Liver (tissue), 3 donors: ENCODE measurements at regions not wholly inside any gene's neighbourhood (a gene's known extent, or its start where the extent isn't known, plus 50 kb on each side); places are given as distances from the start of the nearest gene placed in this dataset.

Source experiments
- GABPA ChIP-seq, 2 donors: IDR thresholded peaks in 1 of 2; conservative IDR thresholded peaks in 1 of 2; 2 replicates each; pipeline ENCODE4 v1.6.1; 2016; ENCODE audit warnings: antibody characterized with exemption in 2 of 2, mild to moderate bottlenecking in 1 of 2, moderate library complexity in 1 of 2
- JUND ChIP-seq, 2 donors: IDR thresholded peaks; 2 replicates each; pipeline ENCODE4 v1.6.1; 2016; ENCODE audit warnings: antibody characterized with exemption in 2 of 2
- RAD21 ChIP-seq, 2 donors: IDR thresholded peaks; 2 replicates each; pipeline ENCODE4 v1.6.1; 2016; ENCODE audit warnings: antibody characterized with exemption in 2 of 2, mild to moderate bottlenecking in 2 of 2
- RXRA ChIP-seq, 2 donors: IDR thresholded peaks; 2 replicates each; pipeline ENCODE4 v1.6.1; 2017 to 2018; ENCODE audit warnings: antibody characterized with exemption in 2 of 2, mild to moderate bottlenecking in 1 of 2
- SP1 ChIP-seq: IDR thresholded peaks from 2 replicates; pipeline ENCODE4 v1.6.1; 2018; ENCODE audit warnings: antibody characterized with exemption, mild to moderate bottlenecking
- TAF1 ChIP-seq: conservative IDR thresholded peaks from 2 replicates; pipeline ENCODE4 v1.6.1; 2016; ENCODE audit warnings: antibody characterized with exemption, mild to moderate bottlenecking
- TF ChIP-seq, protein P1 (sequence below): IDR thresholded peaks from 2 replicates; pipeline ENCODE4 v1.6.1; 2016; ENCODE audit warnings: antibody characterized with exemption
- TF ChIP-seq, protein P2 (sequence below): fragments of 150-350 bp; IDR thresholded peaks from 2 replicates; pipeline ENCODE4 v1.5.1; 2017; ENCODE audit warnings: improper control_type of control experiment, low read depth, low read length; ENCODE audit not compliant: missing input control
- donor health status: healthy.
- donor health status: healthy.

DNA sequence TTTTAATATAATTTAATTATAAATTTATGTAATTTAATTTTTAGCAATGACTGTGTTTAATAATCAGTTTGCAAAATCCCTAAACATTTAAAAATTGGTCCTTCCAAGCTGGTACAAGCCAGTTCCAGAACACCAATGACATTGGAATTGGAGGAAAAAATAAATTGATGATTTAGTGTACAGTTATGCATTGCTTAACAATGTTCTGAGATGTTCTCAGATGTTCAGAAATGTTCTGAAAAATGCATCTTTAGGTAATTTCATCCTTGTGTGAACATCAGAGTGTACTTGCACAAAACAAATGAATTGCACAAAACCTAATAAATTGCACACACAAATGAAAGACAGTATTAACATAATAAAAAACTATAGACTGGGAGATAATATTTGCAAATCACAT is 95.2 kb downstream of the TRIB2 start:
- TF ChIP-seq, protein P1, sequence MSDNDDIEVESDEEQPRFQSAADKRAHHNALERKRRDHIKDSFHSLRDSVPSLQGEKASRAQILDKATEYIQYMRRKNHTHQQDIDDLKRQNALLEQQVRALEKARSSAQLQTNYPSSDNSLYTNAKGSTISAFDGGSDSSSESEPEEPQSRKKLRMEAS: no peak
- TF ChIP-seq, protein P2, sequence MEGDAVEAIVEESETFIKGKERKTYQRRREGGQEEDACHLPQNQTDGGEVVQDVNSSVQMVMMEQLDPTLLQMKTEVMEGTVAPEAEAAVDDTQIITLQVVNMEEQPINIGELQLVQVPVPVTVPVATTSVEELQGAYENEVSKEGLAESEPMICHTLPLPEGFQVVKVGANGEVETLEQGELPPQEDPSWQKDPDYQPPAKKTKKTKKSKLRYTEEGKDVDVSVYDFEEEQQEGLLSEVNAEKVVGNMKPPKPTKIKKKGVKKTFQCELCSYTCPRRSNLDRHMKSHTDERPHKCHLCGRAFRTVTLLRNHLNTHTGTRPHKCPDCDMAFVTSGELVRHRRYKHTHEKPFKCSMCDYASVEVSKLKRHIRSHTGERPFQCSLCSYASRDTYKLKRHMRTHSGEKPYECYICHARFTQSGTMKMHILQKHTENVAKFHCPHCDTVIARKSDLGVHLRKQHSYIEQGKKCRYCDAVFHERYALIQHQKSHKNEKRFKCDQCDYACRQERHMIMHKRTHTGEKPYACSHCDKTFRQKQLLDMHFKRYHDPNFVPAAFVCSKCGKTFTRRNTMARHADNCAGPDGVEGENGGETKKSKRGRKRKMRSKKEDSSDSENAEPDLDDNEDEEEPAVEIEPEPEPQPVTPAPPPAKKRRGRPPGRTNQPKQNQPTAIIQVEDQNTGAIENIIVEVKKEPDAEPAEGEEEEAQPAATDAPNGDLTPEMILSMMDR: no peak
- TF ChIP-seq RAD21 (IDR thresholded peaks at IDR 0.05): no peak
- no peak for TF ChIP-seq SP1
- no peak for TF ChIP-seq JUND (IDR thresholded peaks at IDR 0.05)
- no peak for TF ChIP-seq RXRA (IDR thresholded peaks at IDR 0.05)
- TF ChIP-seq GABPA (IDR thresholded peaks at IDR 0.05 in 1 of 2, conservative IDR thresholded peaks at IDR 0.05 in 1 of 2): no peak
- no peak for TF ChIP-seq TAF1
